ENCODE measurements at regions not wholly inside any gene's neighbourhood (a gene's known extent, or its start where the extent isn't known, plus 50 kb on each side); places are given as distances from the start of the nearest gene placed in this dataset.

DNA sequence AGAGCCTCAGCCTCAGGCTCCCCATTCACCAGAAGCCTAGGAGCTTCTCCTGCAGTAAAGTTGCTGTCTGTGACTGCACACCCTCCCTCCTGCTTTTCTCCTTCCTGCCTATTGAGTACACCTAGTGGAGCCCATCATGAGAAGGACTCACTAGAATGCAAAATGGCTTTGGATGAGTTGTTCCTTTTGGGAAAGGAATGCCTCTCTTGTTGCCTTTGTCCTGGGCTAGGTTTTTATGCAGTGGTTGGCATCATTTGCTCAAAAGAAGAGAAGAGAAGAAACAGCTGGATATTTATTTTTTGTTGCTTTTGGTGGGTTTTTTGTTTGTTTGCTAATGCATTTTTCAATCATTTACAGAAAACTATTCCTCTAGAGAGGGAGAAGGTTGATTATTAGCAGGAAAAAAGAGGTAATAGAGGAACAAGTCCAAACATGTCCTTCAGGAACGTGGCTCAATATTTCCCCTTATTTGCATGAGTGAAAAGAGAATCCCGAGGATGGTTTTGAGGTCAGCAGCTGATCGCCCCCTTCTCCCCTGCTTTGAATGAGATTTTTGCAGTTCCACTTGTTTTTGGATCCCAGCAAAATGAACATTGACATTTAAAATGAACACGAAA is 369.9 kb upstream of the NRP1 start:
- H3K4me3 ChIP-seq (ENCODE audit: control extremely low read depth in 1 of 5, extremely low read depth in 1 of 5, insufficient read depth in 1 of 5, low read depth in 2 of 5, low read length in 4 of 5), result no peak overlapping the region
- no peak overlapping the region for H3K4me2 ChIP-seq (replicated peaks; ENCODE audit: low read depth, low read length, poor library complexity, severe bottlenecking)
- H3K9me3 Mint-ChIP-seq (ENCODE audit: insufficient read depth), result no peaks in the 10 kb centered on the region
- H3K36me3 ChIP-seq (replicated peaks in 1 of 2; ENCODE audit: control extremely low read depth in 1 of 2, control insufficient read depth in 1 of 2, extremely low read depth in 1 of 2, insufficient read depth in 2 of 2, low read length in 1 of 2), result no peaks in the 10 kb centered on the region
- H3K4me3 Mint-ChIP-seq, result no peak overlapping the region
- no peak overlapping the region for H2AFZ ChIP-seq (ENCODE audit: insufficient read depth, low read depth, low read length, poor library complexity, severe bottlenecking)
- no peak overlapping the region for H3K27ac ChIP-seq (ENCODE audit: low read length in 2 of 2)
- H4K20me1 ChIP-seq (ENCODE audit: control insufficient read depth, insufficient read depth, low read length, poor library complexity, severe bottlenecking), result no peaks in the 10 kb centered on the region
- H3K9ac ChIP-seq (ENCODE audit: low read length), result no peak overlapping the region
- DNase-seq, result no peak
- TF ChIP-seq, protein P1, sequence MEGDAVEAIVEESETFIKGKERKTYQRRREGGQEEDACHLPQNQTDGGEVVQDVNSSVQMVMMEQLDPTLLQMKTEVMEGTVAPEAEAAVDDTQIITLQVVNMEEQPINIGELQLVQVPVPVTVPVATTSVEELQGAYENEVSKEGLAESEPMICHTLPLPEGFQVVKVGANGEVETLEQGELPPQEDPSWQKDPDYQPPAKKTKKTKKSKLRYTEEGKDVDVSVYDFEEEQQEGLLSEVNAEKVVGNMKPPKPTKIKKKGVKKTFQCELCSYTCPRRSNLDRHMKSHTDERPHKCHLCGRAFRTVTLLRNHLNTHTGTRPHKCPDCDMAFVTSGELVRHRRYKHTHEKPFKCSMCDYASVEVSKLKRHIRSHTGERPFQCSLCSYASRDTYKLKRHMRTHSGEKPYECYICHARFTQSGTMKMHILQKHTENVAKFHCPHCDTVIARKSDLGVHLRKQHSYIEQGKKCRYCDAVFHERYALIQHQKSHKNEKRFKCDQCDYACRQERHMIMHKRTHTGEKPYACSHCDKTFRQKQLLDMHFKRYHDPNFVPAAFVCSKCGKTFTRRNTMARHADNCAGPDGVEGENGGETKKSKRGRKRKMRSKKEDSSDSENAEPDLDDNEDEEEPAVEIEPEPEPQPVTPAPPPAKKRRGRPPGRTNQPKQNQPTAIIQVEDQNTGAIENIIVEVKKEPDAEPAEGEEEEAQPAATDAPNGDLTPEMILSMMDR (IDR thresholded peaks at IDR 0.05), result no peak
- TF ChIP-seq EZH2 (IDR thresholded peaks at IDR 0.05; ENCODE audit: borderline replicate concordance, insufficient read depth, low read depth, low read length, poor library complexity, severe bottlenecking), result no peak
- no peaks in the 10 kb centered on the region for H3K4me1 Mint-ChIP-seq
- no peaks in the 10 kb centered on the region for H3K9me3 ChIP-seq (ENCODE audit: control extremely low read depth in 1 of 3, control insufficient read depth in 2 of 3, insufficient read depth in 1 of 3, low read length in 2 of 3)
- ChIA-PET POLR2A (no interaction called here), CTCF (no interaction called here)
- ATAC-seq (ENCODE audit: low read depth), result no peak
- no peaks in the 10 kb centered on the region for H3K79me2 ChIP-seq (ENCODE audit: control insufficient read depth, insufficient read depth, low read length)
- no peaks in the 10 kb centered on the region for H3K4me1 ChIP-seq (ENCODE audit: control insufficient read depth in 2 of 2, insufficient read depth in 2 of 2, low read length in 2 of 2)
- WGBS (ENCODE audit: insufficient coverage), result 92% methylated on average over 3 of the region's 4 CpGs
- intact Hi-C loops (cut with micrococcal nuclease), result no loop called here
- no peaks in the 10 kb centered on the region for H3K27me3 Mint-ChIP-seq
- H3K27ac Mint-ChIP-seq, result no peak overlapping the region
- H3K27me3 ChIP-seq (replicated peaks in 1 of 4; ENCODE audit: control extremely low read depth in 1 of 4, control insufficient read depth in 3 of 4, insufficient read depth in 4 of 4, low read length in 3 of 4), result no peaks in the 10 kb centered on the region

DNA sequence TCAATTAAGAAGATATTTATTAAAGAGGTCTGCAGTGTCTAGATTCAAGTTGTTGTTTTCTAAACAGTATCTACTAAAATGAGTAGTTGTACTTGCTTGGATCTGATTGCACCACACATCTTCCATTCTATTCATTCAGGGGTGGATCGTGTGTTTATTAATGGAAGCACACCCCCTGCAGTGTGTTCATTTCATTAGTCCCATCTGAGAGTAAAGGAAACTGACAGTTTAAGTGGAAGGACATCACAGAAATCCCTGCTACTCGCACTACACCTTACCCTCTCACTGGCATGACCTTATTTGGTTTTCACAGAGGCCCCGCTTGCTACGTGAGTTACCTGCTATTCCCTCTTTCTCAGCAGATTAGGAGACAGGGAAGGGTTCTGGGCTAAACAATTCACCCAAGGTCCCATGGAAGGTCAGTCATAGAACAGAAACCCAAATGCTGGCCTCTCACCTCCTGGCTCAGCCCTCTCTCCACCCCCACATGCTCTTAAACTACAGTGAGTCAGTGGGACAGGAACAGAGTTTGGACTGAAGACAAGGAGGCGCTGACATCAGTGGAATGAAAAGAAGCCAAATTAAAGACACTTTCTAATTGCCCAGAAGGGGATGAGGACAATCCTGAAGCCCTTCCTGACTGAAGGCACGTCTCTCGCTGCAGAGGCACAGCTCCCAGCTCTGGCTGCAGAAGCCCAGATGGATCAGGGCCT is 369.2 kb upstream of the NRP1 start:
- no peak for ATAC-seq (ENCODE audit: low read depth)
- 82% methylated on average over 3 of the region's 7 CpGs for WGBS (ENCODE audit: insufficient coverage)
- Histone ChIP-seq H3K4me1 (ENCODE audit: control insufficient read depth in 2 of 2, insufficient read depth in 2 of 2, low read length in 2 of 2) (no peaks in the 10 kb centered on the region), H3K4me2 (replicated peaks; ENCODE audit: low read depth, low read length, poor library complexity, severe bottlenecking) (no peak overlapping the region), H3K9me3 (ENCODE audit: control extremely low read depth in 1 of 3, control insufficient read depth in 2 of 3, insufficient read depth in 1 of 3, low read length in 2 of 3) (no peaks in the 10 kb centered on the region), H3K36me3 (replicated peaks in 1 of 2; ENCODE audit: control extremely low read depth in 1 of 2, control insufficient read depth in 1 of 2, extremely low read depth in 1 of 2, insufficient read depth in 2 of 2, low read length in 1 of 2) (no peaks in the 10 kb centered on the region), H3K79me2 (ENCODE audit: control insufficient read depth, insufficient read depth, low read length) (no peaks in the 10 kb centered on the region), H3K4me3 (ENCODE audit: control extremely low read depth in 1 of 5, extremely low read depth in 1 of 5, insufficient read depth in 1 of 5, low read depth in 2 of 5, low read length in 4 of 5) (no peak overlapping the region), H4K20me1 (ENCODE audit: control insufficient read depth, insufficient read depth, low read length, poor library complexity, severe bottlenecking) (no peaks in the 10 kb centered on the region), H3K27ac (ENCODE audit: low read length in 2 of 2) (no peak overlapping the region), H2AFZ (ENCODE audit: insufficient read depth, low read depth, low read length, poor library complexity, severe bottlenecking) (no peak overlapping the region), H3K27me3 (replicated peaks in 1 of 4; ENCODE audit: control extremely low read depth in 1 of 4, control insufficient read depth in 3 of 4, insufficient read depth in 4 of 4, low read length in 3 of 4) (no peaks in the 10 kb centered on the region), H3K9ac (ENCODE audit: low read length) (no peak overlapping the region)
- Mint-ChIP-seq H3K27ac (no peak overlapping the region), H3K4me3 (no peak overlapping the region), H3K4me1 (no peaks in the 10 kb centered on the region), H3K27me3 (no peaks in the 10 kb centered on the region), H3K9me3 (ENCODE audit: insufficient read depth) (no peaks in the 10 kb centered on the region)
- TF ChIP-seq EZH2 (IDR thresholded peaks at IDR 0.05; ENCODE audit: borderline replicate concordance, insufficient read depth, low read depth, low read length, poor library complexity, severe bottlenecking), result no peak
- TF ChIP-seq, protein P1 (IDR thresholded peaks at IDR 0.05), result no peak
- ChIA-PET CTCF (no interaction called here), POLR2A (no interaction called here)
- intact Hi-C loops (cut with micrococcal nuclease), result no loop called here
- no peak for DNase-seq

Data from B cell (primary cell).